OCI-LY7 (cell line): ENCODE measurements at regions not wholly inside any gene's neighbourhood (a gene's known extent, or its start where the extent isn't known, plus 50 kb on each side); places are given as distances from the start of the nearest gene placed in this dataset.

Source experiments
- BruUV-seq: library from RNA; stranded (reverse); fragments of 400-500 nt; replicated peaks from 2 replicates; lab custom pipeline; 2021; lab: Mats Ljungman, UMichigan
- CTCF ChIA-PET: fragments of 300-600 bp; sonication (Branson Sonifier 250); formaldehyde crosslinking; loops from one replicate; lab custom pipeline; 2022; ENCODE audit warnings: antibody characterized with exemption; ENCODE audit not compliant: unreplicated experiment; lab: Charles Lee
- POLR2A ChIA-PET: fragments of 300-600 bp; sonication (Branson Sonifier 250); formaldehyde crosslinking; loops from one replicate; lab custom pipeline; 2022; ENCODE audit warnings: antibody characterized with exemption; lab: Charles Lee
- DNase-seq: peaks from one replicate; pipeline ENCODE4 v3.0.0-alpha.2; 2015; ENCODE audit warnings: low spot score
- H2AFZ ChIP-seq: fragments of 200-600 bp; sonication (generic), shearing (Covaris generic); 2 replicates; pipeline ENCODE4 v1.6.1; 2014; ENCODE audit warnings: mild to moderate bottlenecking, antibody characterized with exemption, low read length, moderate library complexity
- H3K27ac ChIP-seq: fragments of 200-600 bp; sonication (generic); 2 replicates; pipeline ENCODE4 v1.5.1; 2014; ENCODE audit warnings: mixed run types, low read depth, mild to moderate bottlenecking, moderate library complexity, low read length, inconsistent platforms; ENCODE audit not compliant: poor library complexity, severe bottlenecking
- H3K36me3 ChIP-seq: fragments of 200-600 bp; sonication (generic); 2 replicates; pipeline ENCODE4 v1.6.1; 2014; ENCODE audit warnings: mild to moderate bottlenecking, antibody characterized with exemption, low read length, moderate library complexity, mixed read lengths; ENCODE audit not compliant: insufficient read depth
- H3K4me1 ChIP-seq: fragments of 200-600 bp; sonication (generic); 2 replicates; pipeline ENCODE4 v1.5.1; 2014; ENCODE audit warnings: mild to moderate bottlenecking, low read length; ENCODE audit not compliant: insufficient read depth, poor library complexity, severe bottlenecking
- H3K4me2 ChIP-seq: fragments of 200-600 bp; sonication (generic); 2 replicates; pipeline ENCODE4 v1.6.1; 2014; ENCODE audit warnings: mild to moderate bottlenecking, low read length
- H3K4me3 ChIP-seq: fragments of 200-600 bp; sonication (generic); 2 replicates; pipeline ENCODE4 v1.5.1; 2014; ENCODE audit warnings: mild to moderate bottlenecking, low read depth, low read length; ENCODE audit not compliant: poor library complexity, severe bottlenecking
- H3K79me2 ChIP-seq: fragments of 200-600 bp; sonication (generic); 2 replicates; pipeline ENCODE4 v1.6.1; 2016; ENCODE audit warnings: low read depth, mild to moderate bottlenecking, low read length, moderate library complexity, mixed read lengths; ENCODE audit not compliant: insufficient read depth
- H3K9me2 ChIP-seq: fragments of 200-600 bp; sonication (generic); 2 replicates; pipeline ENCODE4 v1.6.1; 2016; ENCODE audit warnings: mild to moderate bottlenecking, low read length, mixed read lengths; ENCODE audit not compliant: insufficient read depth
- H3K9me3 ChIP-seq: fragments of 200-600 bp; sonication (generic); 2 replicates; pipeline ENCODE4 v1.6.1; 2014; ENCODE audit warnings: mild to moderate bottlenecking, mixed run types, low read length, mixed read lengths
- H4K20me1 ChIP-seq: fragments of 200-600 bp; sonication (generic); 2 replicates; pipeline ENCODE4 v1.6.1; 2014; ENCODE audit warnings: mild to moderate bottlenecking, antibody characterized with exemption, low read length, moderate library complexity, mixed read lengths; ENCODE audit not compliant: insufficient read depth
- EZH2phosphoT487 ChIP-seq: fragments of 200-600 bp; sonication (generic); IDR thresholded peaks from 2 replicates; pipeline ENCODE4 v1.6.1; 2018; ENCODE audit warnings: low read depth, borderline replicate concordance, mild to moderate bottlenecking, mixed run types, antibody characterized with exemption, low read length, moderate library complexity, mixed read lengths
- intact Hi-C: fragments of 100-400 bp; cut with micrococcal nuclease; formaldehyde crosslinking; loops from one replicate; pipeline ENCODE4 v1.10.0; 2022; ENCODE audit not compliant: unreplicated experiment
- TF ChIP-seq, protein P1 (sequence below): fragments of 200-600 bp; sonication (generic); conservative IDR thresholded peaks from 2 replicates; pipeline ENCODE4 v1.5.1; 2014; ENCODE audit warnings: mild to moderate bottlenecking, antibody characterized with exemption, low read length, moderate library complexity, mixed read lengths

DNA sequence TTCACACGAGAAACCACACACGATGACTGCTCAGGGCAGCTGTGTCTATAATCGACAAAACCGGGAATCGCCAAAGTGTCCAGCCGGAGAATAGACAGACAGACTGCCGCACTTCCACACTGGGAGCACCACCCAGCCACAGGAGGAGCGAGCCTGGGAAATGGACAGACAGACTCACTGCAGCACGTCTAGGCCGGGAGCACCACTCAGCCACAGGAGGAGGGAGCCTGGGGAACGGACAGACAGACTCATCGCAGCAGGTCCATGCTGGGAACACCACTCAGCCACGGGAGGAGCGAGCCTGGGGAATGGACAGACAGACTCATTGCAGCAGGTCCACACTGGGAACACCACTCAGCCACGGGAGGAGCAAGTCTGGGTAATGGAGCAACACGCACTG lies 137.2 kb downstream of the BRD1 start:
- Histone ChIP-seq H2AFZ (no peak overlapping the region), H3K4me3 (no peak overlapping the region), H3K4me2 (no peak overlapping the region), H3K79me2 (no peaks in the 10 kb centered on the region), H3K36me3 (no peaks in the 10 kb centered on the region), H3K27ac (no peak overlapping the region), H4K20me1 (no peaks in the 10 kb centered on the region), H3K9me2 (no peaks in the 10 kb centered on the region), H3K4me1 (no peaks in the 10 kb centered on the region), H3K9me3 (no peaks in the 10 kb centered on the region)
- CTCF ChIA-PET = no interaction called here
- BruUV-seq = no TSS peak
- intact Hi-C loops = no loop called here
- TF ChIP-seq, protein P1, sequence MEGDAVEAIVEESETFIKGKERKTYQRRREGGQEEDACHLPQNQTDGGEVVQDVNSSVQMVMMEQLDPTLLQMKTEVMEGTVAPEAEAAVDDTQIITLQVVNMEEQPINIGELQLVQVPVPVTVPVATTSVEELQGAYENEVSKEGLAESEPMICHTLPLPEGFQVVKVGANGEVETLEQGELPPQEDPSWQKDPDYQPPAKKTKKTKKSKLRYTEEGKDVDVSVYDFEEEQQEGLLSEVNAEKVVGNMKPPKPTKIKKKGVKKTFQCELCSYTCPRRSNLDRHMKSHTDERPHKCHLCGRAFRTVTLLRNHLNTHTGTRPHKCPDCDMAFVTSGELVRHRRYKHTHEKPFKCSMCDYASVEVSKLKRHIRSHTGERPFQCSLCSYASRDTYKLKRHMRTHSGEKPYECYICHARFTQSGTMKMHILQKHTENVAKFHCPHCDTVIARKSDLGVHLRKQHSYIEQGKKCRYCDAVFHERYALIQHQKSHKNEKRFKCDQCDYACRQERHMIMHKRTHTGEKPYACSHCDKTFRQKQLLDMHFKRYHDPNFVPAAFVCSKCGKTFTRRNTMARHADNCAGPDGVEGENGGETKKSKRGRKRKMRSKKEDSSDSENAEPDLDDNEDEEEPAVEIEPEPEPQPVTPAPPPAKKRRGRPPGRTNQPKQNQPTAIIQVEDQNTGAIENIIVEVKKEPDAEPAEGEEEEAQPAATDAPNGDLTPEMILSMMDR = no peak
- no peak for TF ChIP-seq EZH2phosphoT487
- POLR2A ChIA-PET = no interaction called here
- DNase-seq = no peak

DNA sequence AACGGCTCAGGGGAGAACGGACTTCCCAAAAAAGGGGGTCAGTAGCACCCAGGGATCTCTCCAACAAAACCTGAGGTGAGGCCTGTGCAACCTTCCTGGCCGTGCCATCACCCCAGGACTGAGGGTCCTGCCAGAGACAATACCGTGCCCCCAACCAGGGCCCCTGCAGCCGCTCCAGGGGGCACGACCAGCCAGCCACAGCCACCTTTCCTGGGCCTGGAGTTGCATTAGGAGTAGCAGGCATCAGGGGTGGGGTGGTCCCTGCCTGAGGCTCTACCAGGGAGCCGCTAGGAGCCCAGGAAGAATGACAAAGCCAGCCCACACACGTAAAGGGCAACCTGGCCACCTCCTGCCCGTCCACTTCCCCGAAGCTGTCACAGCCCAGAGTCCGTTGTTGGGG lies 137.8 kb downstream of the BRD1 start:
- no peaks in the 10 kb centered on the region for H3K36me3 ChIP-seq
- no peaks in the 10 kb centered on the region for H3K9me3 ChIP-seq
- DNase-seq = no peak
- intact Hi-C loops = no loop called here
- H3K27ac ChIP-seq = no peak overlapping the region
- no peak overlapping the region for H3K4me2 ChIP-seq
- no peaks in the 10 kb centered on the region for H4K20me1 ChIP-seq
- CTCF ChIA-PET = interaction anchor here (0.6 kb wide), 1 partner anchor 139 kb away, joined by 3 read pairs; no protein-coding TSS in a partner anchor
- BruUV-seq = no TSS peak
- no peaks in the 10 kb centered on the region for H3K4me1 ChIP-seq
- no peak overlapping the region for H3K4me3 ChIP-seq
- H3K79me2 ChIP-seq = no peaks in the 10 kb centered on the region
- POLR2A ChIA-PET = no interaction called here
- no peak for TF ChIP-seq EZH2phosphoT487
- TF ChIP-seq, protein P1 = no peak
- H2AFZ ChIP-seq = no peak overlapping the region
- H3K9me2 ChIP-seq = no peaks in the 10 kb centered on the region

DNA sequence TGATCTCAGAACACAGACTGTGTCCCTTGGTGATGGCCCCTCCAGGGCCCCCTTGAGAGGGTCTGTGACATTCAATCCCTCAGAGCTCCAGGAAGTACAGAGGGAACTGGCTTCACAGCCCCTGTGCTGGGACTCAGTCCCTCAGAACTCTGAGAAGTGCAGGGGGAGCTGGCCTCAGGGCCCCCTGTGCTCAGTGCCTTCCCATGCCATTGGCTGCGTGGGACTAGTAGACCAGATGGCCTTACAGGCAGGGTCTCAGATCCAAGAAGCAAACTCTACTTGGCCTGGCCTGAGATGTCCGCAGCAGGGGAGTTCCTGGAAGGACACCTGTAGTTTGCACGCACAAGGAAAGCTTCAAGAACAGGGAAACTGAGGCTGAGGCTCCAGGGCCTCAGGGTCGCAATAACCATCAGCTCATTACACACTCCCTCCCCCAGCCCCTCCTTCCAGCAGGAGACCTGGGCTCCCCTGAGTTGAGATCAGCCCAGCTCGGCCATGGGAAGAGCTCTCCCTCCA lies 138.4 kb downstream of the BRD1 start:
- BruUV-seq = no TSS peak

More for the DNA sequence above, 138.4 kb downstream of the BRD1 start:
- H2AFZ ChIP-seq = no peak overlapping the region
- no peaks in the 10 kb centered on the region for H3K36me3 ChIP-seq
- TF ChIP-seq, protein P1 = no peak
- no peak for TF ChIP-seq EZH2phosphoT487
- intact Hi-C loops = no loop called here
- ChIA-PET POLR2A (no interaction called here), CTCF (interaction anchor here (0.6 kb wide), 1 partner anchor 138 kb away, joined by 3 read pairs; no protein-coding TSS in a partner anchor)
- no peak overlapping the region for H3K4me3 ChIP-seq
- no peaks in the 10 kb centered on the region for H3K9me2 ChIP-seq
- no peaks in the 10 kb centered on the region for H3K4me1 ChIP-seq
- DNase-seq = no peak
- H3K79me2 ChIP-seq = no peaks in the 10 kb centered on the region
- H3K27ac ChIP-seq = no peak overlapping the region
- H3K4me2 ChIP-seq = no peak overlapping the region
- H3K9me3 ChIP-seq = no peaks in the 10 kb centered on the region
- no peaks in the 10 kb centered on the region for H4K20me1 ChIP-seq
